ENCODE measurements at regions not wholly inside any gene's neighbourhood (a gene's known extent, or its start where the extent isn't known, plus 50 kb on each side); places are given as distances from the start of the nearest gene placed in this dataset.

- TF ChIP-seq EZH2 (IDR thresholded peaks at IDR 0.05; ENCODE audit: borderline replicate concordance, insufficient read depth, low read depth, low read length, poor library complexity, severe bottlenecking) (no peak), CTCF (IDR thresholded peaks at IDR 0.05) (no peak)
Observed at GRCh38 chr18:30432349-30432748, 610.2 kb downstream of the DSC3 start.

Data from B cell (primary cell).